WTC11 (cell line): ENCODE measurements at regions not wholly inside any gene's neighbourhood (a gene's known extent, or its start where the extent isn't known, plus 50 kb on each side); places are given as distances from the start of the nearest gene placed in this dataset.

Experiments used
- ATAC-seq: fragments of 200-7000 bp; cut with Tn5 transposase; 2 replicates; pipeline ENCODE4 v1.10.0; 2021; ENCODE audit warnings: mild to moderate bottlenecking, moderate library complexity
- CTCF ChIA-PET: fragments of 300-600 bp; sonication (Branson Sonifier 250); formaldehyde crosslinking; loops from one replicate; lab custom pipeline; 2021; ENCODE audit warnings: antibody characterized with exemption; lab: Charles Lee
- POLR2A ChIA-PET: fragments of 350-600 bp; sonication (Branson Sonifier 250); formaldehyde crosslinking; loops from one replicate; lab custom pipeline; 2021; ENCODE audit warnings: antibody characterized with exemption; lab: Charles Lee
- DNase-seq: peaks from one replicate; pipeline ENCODE4 v3.0.0; 2021; ENCODE audit warnings: low spot score
- H3K27ac Mint-ChIP-seq: 2 replicates; pipeline ENCODE4 v1.8.0; 2021; ENCODE audit warnings: mixed read lengths
- H3K27me3 Mint-ChIP-seq: 2 replicates; pipeline ENCODE4 v1.8.0; 2021; ENCODE audit warnings: low read depth, mild to moderate bottlenecking, moderate library complexity, mixed read lengths
- H3K36me3 Mint-ChIP-seq: 2 replicates; pipeline ENCODE4 v1.8.0; 2021; ENCODE audit warnings: mixed read lengths
- H3K4me1 Mint-ChIP-seq: 2 replicates; pipeline ENCODE4 v1.8.0; 2022; ENCODE audit warnings: mixed read lengths
- H3K4me3 Mint-ChIP-seq: 2 replicates; pipeline ENCODE4 v1.8.0; 2021; ENCODE audit warnings: mild to moderate bottlenecking, moderate library complexity, mixed read lengths
- H3K9me3 Mint-ChIP-seq: 2 replicates; pipeline ENCODE4 v1.8.0; 2021; ENCODE audit warnings: mixed read lengths
- ATF1 ChIP-seq: sonication (generic); formaldehyde crosslinking; IDR thresholded peaks from 2 replicates; pipeline ENCODE4 v1.8.1; 2023; ENCODE audit warnings: mild to moderate bottlenecking, moderate library complexity, missing genetic modification reagents
- E2F5 ChIP-seq: sonication (generic); formaldehyde crosslinking; IDR thresholded peaks from 2 replicates; pipeline ENCODE4 v1.8.1; 2022; ENCODE audit warnings: mild to moderate bottlenecking, moderate library complexity, missing genetic modification reagents
- HMGXB4 ChIP-seq: sonication (generic); formaldehyde crosslinking; IDR thresholded peaks from 2 replicates; pipeline ENCODE4 v1.8.1; 2023; ENCODE audit warnings: mild to moderate bottlenecking, moderate library complexity, missing genetic modification reagents
- MYBL2 ChIP-seq: sonication (generic); formaldehyde crosslinking; IDR thresholded peaks from 2 replicates; pipeline ENCODE4 v1.8.1; 2023; ENCODE audit warnings: mild to moderate bottlenecking, moderate library complexity, missing genetic modification reagents
- SMAD3 ChIP-seq: sonication (generic); formaldehyde crosslinking; IDR thresholded peaks from 2 replicates; pipeline ENCODE4 v1.8.0; 2022; ENCODE audit warnings: missing genetic modification reagents, mild to moderate bottlenecking, borderline replicate concordance
- TCF7 ChIP-seq: sonication (generic); formaldehyde crosslinking; IDR thresholded peaks from 2 replicates; pipeline ENCODE4 v1.8.0; 2022; ENCODE audit warnings: mild to moderate bottlenecking, low read depth, missing genetic modification reagents, moderate library complexity
- ZNF232 ChIP-seq: sonication (generic); formaldehyde crosslinking; IDR thresholded peaks from 2 replicates; pipeline ENCODE4 v1.8.0; 2022; ENCODE audit warnings: mild to moderate bottlenecking, missing genetic modification reagents
- ZNF281 ChIP-seq: sonication (generic); formaldehyde crosslinking; IDR thresholded peaks from 2 replicates; pipeline ENCODE4 v1.8.0; 2023; ENCODE audit warnings: mild to moderate bottlenecking, missing genetic modification reagents
- TF ChIP-seq, protein P1 (sequence below): fragments of 200-600 bp; IDR thresholded peaks from 2 replicates; pipeline ENCODE4 v1.8.0; 2022; ENCODE audit warnings: antibody characterized with exemption
- TF ChIP-seq, protein P2 (sequence below): fragments of 250-450 bp; sonication (Bioruptor Pico); conservative IDR thresholded peaks from 2 replicates; pipeline ENCODE4 v1.9.0; 2021; ENCODE audit warnings: mild to moderate bottlenecking
- TF ChIP-seq, protein P3 (sequence below): sonication (generic); formaldehyde crosslinking; IDR thresholded peaks from 2 replicates; pipeline ENCODE4 v1.8.1; 2022; ENCODE audit warnings: missing genetic modification reagents, borderline replicate concordance

DNA sequence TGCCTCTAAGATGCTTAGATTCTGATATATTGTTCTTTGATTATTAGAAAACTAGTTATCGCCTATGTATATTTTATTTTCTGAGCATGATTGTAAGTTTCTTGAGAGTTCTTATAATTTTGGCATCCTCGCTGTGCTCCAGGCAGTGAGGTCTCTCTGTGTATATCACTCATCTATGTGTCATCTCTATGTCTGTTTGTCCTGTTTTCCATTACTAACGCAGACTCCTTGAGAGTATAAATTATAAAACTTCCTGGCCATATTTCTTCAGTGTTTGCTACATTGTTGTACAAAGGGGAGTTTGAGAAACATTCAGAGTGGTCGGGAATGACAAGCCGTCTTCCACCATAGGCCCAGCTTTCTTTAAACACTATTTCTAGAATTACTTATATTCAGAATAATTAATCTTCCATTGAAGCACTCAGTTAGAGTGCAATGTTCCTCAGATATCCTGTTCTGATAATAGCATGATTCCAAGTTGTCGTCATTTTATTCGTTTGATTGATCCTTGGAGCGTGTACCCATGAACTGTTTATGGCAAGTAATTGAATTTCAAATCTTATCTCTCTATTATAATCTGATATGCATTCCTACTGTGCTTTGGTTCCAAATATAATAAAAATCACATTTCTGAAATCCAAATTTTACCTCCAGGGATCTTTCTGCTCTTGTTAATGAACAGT, 206.6 kb downstream of the BAMBI start:
- H3K36me3 Mint-ChIP-seq = no peaks in the 10 kb centered on the region
- POLR2A ChIA-PET = no interaction called here
- H3K4me3 Mint-ChIP-seq = no peak overlapping the region
- H3K4me1 Mint-ChIP-seq = no peaks in the 10 kb centered on the region
- TF ChIP-seq ZNF232 (CRISPR knock-in tag) = no peak
- TF ChIP-seq, protein P1, sequence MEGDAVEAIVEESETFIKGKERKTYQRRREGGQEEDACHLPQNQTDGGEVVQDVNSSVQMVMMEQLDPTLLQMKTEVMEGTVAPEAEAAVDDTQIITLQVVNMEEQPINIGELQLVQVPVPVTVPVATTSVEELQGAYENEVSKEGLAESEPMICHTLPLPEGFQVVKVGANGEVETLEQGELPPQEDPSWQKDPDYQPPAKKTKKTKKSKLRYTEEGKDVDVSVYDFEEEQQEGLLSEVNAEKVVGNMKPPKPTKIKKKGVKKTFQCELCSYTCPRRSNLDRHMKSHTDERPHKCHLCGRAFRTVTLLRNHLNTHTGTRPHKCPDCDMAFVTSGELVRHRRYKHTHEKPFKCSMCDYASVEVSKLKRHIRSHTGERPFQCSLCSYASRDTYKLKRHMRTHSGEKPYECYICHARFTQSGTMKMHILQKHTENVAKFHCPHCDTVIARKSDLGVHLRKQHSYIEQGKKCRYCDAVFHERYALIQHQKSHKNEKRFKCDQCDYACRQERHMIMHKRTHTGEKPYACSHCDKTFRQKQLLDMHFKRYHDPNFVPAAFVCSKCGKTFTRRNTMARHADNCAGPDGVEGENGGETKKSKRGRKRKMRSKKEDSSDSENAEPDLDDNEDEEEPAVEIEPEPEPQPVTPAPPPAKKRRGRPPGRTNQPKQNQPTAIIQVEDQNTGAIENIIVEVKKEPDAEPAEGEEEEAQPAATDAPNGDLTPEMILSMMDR = no peak
- TF ChIP-seq, protein P2, sequence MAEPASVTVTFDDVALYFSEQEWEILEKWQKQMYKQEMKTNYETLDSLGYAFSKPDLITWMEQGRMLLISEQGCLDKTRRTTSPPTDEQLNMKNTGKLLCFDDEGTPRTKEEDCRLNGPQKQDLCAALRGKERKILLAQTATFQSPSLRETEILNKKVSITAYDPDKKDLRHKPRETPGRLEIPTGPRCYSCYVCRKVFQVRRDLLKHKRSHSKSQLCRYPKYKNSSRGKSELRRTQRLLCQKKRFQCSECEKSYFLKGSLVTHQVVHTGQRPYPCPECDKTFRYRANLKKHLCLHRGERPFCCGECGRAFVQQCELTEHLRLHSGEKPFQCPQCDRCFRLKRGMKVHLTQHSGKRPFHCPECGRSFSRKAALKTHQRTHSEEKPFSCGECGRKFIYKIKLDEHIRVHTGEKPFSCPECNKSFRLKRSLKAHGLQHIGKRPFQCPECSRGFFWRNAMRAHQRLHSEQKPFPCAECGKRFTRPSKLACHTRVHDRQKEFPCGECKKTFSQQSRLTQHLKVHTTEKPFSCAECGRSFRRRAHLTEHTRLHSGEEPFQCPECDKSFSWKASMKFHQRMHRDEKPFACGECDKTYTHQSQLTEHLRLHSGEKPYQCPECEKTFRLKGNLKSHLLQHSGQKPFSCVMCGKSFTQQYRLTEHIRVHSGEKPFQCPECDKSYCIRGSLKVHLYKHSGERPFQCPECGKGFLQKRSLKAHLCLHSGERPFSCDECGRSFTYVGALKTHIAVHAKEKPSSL (CRISPR knock-in tag) = no peak
- no peak for TF ChIP-seq E2F5 (CRISPR knock-in tag)
- TF ChIP-seq SMAD3 (CRISPR knock-in tag) = no peak
- no peak for TF ChIP-seq MYBL2 (CRISPR knock-in tag)
- TF ChIP-seq TCF7 (CRISPR knock-in tag) = no peak
- TF ChIP-seq ATF1 = no peak
- TF ChIP-seq, protein P3, sequence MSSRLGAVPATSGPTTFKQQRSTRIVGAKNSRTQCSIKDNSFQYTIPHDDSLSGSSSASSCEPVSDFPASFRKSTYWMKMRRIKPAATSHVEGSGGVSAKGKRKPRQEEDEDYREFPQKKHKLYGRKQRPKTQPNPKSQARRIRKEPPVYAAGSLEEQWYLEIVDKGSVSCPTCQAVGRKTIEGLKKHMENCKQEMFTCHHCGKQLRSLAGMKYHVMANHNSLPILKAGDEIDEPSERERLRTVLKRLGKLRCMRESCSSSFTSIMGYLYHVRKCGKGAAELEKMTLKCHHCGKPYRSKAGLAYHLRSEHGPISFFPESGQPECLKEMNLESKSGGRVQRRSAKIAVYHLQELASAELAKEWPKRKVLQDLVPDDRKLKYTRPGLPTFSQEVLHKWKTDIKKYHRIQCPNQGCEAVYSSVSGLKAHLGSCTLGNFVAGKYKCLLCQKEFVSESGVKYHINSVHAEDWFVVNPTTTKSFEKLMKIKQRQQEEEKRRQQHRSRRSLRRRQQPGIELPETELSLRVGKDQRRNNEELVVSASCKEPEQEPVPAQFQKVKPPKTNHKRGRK = no peak
- no peak for TF ChIP-seq ZNF281 (CRISPR knock-in tag)
- TF ChIP-seq HMGXB4 (CRISPR knock-in tag) = no peak
- TF ChIP-seq, all 79 proteins: peak for 0
- CTCF ChIA-PET = no interaction called here
- Mint-ChIP-seq H3K27me3 (no peaks in the 10 kb centered on the region), H3K27ac (no peak overlapping the region), H3K9me3 (no peaks in the 10 kb centered on the region)
- no peak for ATAC-seq
- DNase-seq = no peak
